ENCODE measurements at regions not wholly inside any gene's neighbourhood (a gene's known extent, or its start where the extent isn't known, plus 50 kb on each side); places are given as distances from the start of the nearest gene placed in this dataset.

- no peak overlapping the region for H3K18ac ChIP-seq (ENCODE audit: insufficient read length, low read depth, low read length)
- no peak overlapping the region for H2AK5ac ChIP-seq (ENCODE audit: insufficient read length, low read length)
- no peaks in the 10 kb centered on the region for H3K9me3 Mint-ChIP-seq
- no peak overlapping the region for H3K4ac ChIP-seq (ENCODE audit: low read depth, low read length)
- H2BK15ac ChIP-seq (ENCODE audit: low read depth, low read length): no peak overlapping the region
- no peaks in the 10 kb centered on the region for H3K23me2 ChIP-seq (ENCODE audit: insufficient read length, low read depth, low read length, poor library complexity, severe bottlenecking)
- no peak overlapping the region for H3K27ac ChIP-seq (ENCODE audit: insufficient read length, low read depth, low read length)
- H3K79me2 ChIP-seq (ENCODE audit: insufficient read depth, low read length): no peaks in the 10 kb centered on the region
- no peak overlapping the region for H3K23ac ChIP-seq (ENCODE audit: insufficient read length, low read depth, low read length)
- no peaks in the 10 kb centered on the region for H4K20me1 ChIP-seq (ENCODE audit: control insufficient read depth, insufficient read depth, insufficient read length)
- H2AFZ ChIP-seq (ENCODE audit: low read length): no peak overlapping the region
- H3K4me2 ChIP-seq (ENCODE audit: insufficient read depth, insufficient read length, low read length): no peak overlapping the region
- H3K9ac ChIP-seq (ENCODE audit: extremely low read depth, insufficient read length, low read length): no peak overlapping the region
- no peak overlapping the region for H4K5ac ChIP-seq (ENCODE audit: insufficient read length, low read depth, low read length)
- WGBS (ENCODE audit: extremely low coverage, insufficient read length, low lambda C conversion rate): no CpG with 5 or more reads among the region's 72 CpGs
- H3K27me3 ChIP-seq (ENCODE audit: insufficient read depth, low read length): no peaks in the 10 kb centered on the region
- no peak overlapping the region for H4K91ac ChIP-seq (ENCODE audit: insufficient read length, low read depth, low read length)
- H3K4me3 Mint-ChIP-seq: no peak overlapping the region
- H3T11ph ChIP-seq (ENCODE audit: low read length): no peak overlapping the region
- H2BK12ac ChIP-seq (ENCODE audit: insufficient read length, low read depth, low read length): no peak overlapping the region
- no peaks in the 10 kb centered on the region for H3K27me3 Mint-ChIP-seq (ENCODE audit: low read depth)
- no peak overlapping the region for H2BK120ac ChIP-seq (ENCODE audit: low read depth, low read length, poor library complexity, severe bottlenecking)
- TF ChIP-seq CTCF (conservative IDR thresholded peaks at IDR 0.05): no peak
- H4K8ac ChIP-seq (replicated peaks; ENCODE audit: insufficient read length, low read depth, low read length): no peak overlapping the region
- DNase-seq: no peak
- no peak overlapping the region for H3K56ac ChIP-seq (ENCODE audit: insufficient read length, low read depth, low read length)
- H3K4me1 ChIP-seq (ENCODE audit: insufficient read depth, low read length): no peaks in the 10 kb centered on the region
- no peaks in the 10 kb centered on the region for H3K79me1 ChIP-seq (ENCODE audit: insufficient read depth, low read depth, low read length, poor library complexity, severe bottlenecking)
- no peak overlapping the region for H3K14ac ChIP-seq (ENCODE audit: insufficient read depth, low read length)
- H3K36me3 Mint-ChIP-seq (ENCODE audit: insufficient read depth in 1 of 3, low read depth in 3 of 3): peaks cover 14 to 41% (median 34%) of the 10 kb centered on the region in 3 experiments
- peaks cover 0 to 3% of the 10 kb centered on the region in 2 experiments; a peak in 1 of 4 replicates for H3K4me1 Mint-ChIP-seq
- no peak overlapping the region for H2BK5ac ChIP-seq (ENCODE audit: insufficient read length, low read length)
- H2BK20ac ChIP-seq (ENCODE audit: low read depth, low read length, poor library complexity, severe bottlenecking): no peak overlapping the region
- peak overlapping the region in 1 of 3 experiments; percentile 27; a peak in 1 of 7 replicates for H3K27ac Mint-ChIP-seq
- H3K9me3 ChIP-seq (ENCODE audit: control insufficient read depth, low read depth, low read length): no peaks in the 10 kb centered on the region
Observed at GRCh38 chr19:5228932-5229777, 111.5 kb downstream of the PTPRS start.
